ENCODE measurements at regions not wholly inside any gene's neighbourhood (a gene's known extent, or its start where the extent isn't known, plus 50 kb on each side); places are given as distances from the start of the nearest gene placed in this dataset.

- no peak for TF ChIP-seq CTCF (IDR thresholded peaks at IDR 0.05; ENCODE audit: low read depth, low read length)
- H3K4me3 ChIP-seq (ENCODE audit: low read depth, low read length), result no peak overlapping the region
Measured at GRCh38 chr15:45884755-45885445, 250.1 kb downstream of the SQOR start.

GRCh38 chr15:45885801-45886200 lies 251.0 kb downstream of the SQOR start:
- no peak for TF ChIP-seq CTCF (IDR thresholded peaks at IDR 0.05; ENCODE audit: low read depth, low read length)
- H3K4me3 ChIP-seq (ENCODE audit: low read depth, low read length), result no peak overlapping the region

- no peak for TF ChIP-seq CTCF (IDR thresholded peaks at IDR 0.05; ENCODE audit: low read depth, low read length)
- no peak overlapping the region for H3K4me3 ChIP-seq (ENCODE audit: low read depth, low read length)
Measured at GRCh38 chr15:45891766-45892165, 256.9 kb downstream of the SQOR start.

GRCh38 chr15:45892182-45892581 lies 257.4 kb downstream of the SQOR start:
- no peak overlapping the region for H3K4me3 ChIP-seq (ENCODE audit: low read depth, low read length)
- no peak for TF ChIP-seq CTCF (IDR thresholded peaks at IDR 0.05; ENCODE audit: low read depth, low read length)

GRCh38 chr15:45903283-45903682 lies 268.5 kb downstream of the SQOR start:
- no peak for TF ChIP-seq CTCF (IDR thresholded peaks at IDR 0.05; ENCODE audit: low read depth, low read length)
- no peak overlapping the region for H3K4me3 ChIP-seq (ENCODE audit: low read depth, low read length)

GRCh38 chr15:45904019-45904418 lies 269.2 kb downstream of the SQOR start:
- no peak for TF ChIP-seq CTCF (IDR thresholded peaks at IDR 0.05; ENCODE audit: low read depth, low read length)
- H3K4me3 ChIP-seq (ENCODE audit: low read depth, low read length), result no peak overlapping the region

- no peak overlapping the region for H3K4me3 ChIP-seq (ENCODE audit: low read depth, low read length)
Measured at GRCh38 chr15:45906230-45906629, 271.4 kb downstream of the SQOR start.

More at GRCh38 chr15:45906230-45906629, 271.4 kb downstream of the SQOR start:
- TF ChIP-seq CTCF (IDR thresholded peaks at IDR 0.05; ENCODE audit: low read depth, low read length), result no peak

All from WI38 (cell line).